GM21529 (cell line): ENCODE measurements at regions not wholly inside any gene's neighbourhood (a gene's known extent, or its start where the extent isn't known, plus 50 kb on each side); places are given as distances from the start of the nearest gene placed in this dataset.
"Not testable (repeated sequence)": the region's sequence is repeated elsewhere in the genome, so short reads cannot be mapped to it uniquely, and the experiment has no call there.

Source experiments
- ATAC-seq: cut with Tn5 transposase; IDR thresholded peaks from one replicate; pipeline ENCODE4 v1.9.1; 2021; ENCODE audit not compliant: unreplicated experiment

DNA sequence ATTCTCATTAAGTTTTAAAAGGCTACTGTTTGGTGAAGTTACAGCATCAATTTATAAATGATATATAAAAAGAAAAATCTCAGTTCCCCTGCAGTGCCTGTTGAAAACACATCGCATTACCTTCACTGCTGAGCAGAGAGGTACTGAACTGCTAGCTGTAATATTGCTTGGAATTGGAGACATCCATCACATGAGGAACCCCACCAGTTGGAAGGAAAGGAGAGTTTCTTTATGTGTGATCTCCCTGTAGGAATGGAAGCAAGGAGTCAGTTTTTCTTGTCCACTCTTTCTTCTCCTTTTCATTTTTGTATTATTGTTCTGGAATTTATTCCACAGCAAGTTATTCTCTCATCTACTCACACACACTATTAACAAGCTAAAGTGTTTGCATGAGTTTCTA is 1586.0 kb upstream of the PRR20A start:
- ATAC-seq: no peak

DNA sequence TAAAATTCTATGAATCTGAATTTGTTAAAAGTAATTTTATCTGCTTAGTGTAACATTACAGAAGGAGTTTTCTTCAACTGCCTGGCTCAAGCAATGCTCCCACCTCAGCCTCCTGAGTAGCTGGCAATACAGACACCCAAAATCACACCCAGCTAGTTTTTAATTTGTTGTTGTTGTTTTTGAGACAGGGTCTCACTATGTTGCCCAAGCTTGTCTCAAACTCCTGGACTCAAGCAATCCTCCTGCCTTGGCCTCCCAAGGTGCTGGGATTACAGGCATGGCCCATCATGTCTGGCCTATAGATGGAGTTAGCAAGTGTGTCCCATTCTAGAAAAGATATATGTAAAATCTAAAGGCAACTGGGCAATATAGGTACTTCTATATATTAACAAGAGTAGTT is 1580.4 kb upstream of the PRR20A start:
- no peak for ATAC-seq

DNA sequence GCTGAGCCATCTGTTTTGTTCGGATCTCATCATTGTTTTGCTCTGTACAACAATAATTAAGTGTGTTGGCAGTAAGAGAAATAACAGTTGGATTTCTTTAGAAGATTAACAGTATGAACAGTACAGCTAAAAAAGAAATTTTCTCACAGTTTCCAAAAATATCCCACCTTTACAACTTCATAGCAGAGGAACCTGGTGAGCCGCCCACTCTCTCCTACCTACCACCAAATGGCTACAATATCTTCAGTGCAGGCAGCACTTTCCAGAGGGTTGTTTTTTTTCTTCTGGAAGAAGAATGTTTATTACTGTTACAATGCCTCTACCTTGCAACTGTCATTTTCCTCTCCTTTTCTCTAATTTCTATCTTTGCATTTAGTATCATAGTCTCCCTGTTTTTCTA is 1577.5 kb upstream of the PRR20A start:
- no peak for ATAC-seq

DNA sequence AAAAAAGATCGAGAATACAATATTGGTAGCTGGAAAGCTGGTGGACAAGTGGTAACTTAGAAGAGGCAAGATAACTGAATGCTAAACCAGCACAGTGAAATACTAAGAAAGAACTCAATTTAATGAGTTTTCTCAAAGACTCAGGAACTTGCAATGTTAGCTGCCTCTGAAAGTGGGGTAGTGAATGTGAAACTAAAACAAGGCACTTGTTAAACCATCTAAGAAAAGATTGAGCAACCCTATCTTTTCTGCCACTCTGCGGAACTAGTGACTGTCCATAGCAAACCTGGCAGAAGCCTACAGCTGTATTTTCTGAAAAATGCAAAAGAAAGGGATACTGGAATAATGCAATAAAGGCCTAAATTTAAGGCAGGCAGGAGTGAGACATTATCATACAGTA is 1574.4 kb upstream of the PRR20A start:
- ATAC-seq: no peak

DNA sequence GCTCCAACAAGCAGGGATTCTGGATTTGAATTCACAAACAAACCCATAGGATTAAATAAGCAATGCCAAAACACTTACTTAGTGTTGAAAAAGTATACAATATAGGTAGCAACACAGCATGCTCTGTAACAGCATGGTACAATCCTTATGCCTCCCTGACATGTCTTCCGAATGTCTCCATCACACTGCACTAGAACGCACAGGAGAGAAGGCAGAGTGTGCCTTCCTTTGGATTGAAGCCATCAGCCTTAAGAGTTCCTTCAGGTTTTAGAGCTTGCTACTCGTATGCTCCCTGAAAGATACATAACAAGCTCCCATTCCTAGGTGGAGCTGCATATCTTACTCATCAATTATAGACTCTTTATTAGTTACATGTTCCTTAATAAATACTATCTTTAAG is 1573.9 kb upstream of the PRR20A start:
- ATAC-seq: no peak

DNA sequence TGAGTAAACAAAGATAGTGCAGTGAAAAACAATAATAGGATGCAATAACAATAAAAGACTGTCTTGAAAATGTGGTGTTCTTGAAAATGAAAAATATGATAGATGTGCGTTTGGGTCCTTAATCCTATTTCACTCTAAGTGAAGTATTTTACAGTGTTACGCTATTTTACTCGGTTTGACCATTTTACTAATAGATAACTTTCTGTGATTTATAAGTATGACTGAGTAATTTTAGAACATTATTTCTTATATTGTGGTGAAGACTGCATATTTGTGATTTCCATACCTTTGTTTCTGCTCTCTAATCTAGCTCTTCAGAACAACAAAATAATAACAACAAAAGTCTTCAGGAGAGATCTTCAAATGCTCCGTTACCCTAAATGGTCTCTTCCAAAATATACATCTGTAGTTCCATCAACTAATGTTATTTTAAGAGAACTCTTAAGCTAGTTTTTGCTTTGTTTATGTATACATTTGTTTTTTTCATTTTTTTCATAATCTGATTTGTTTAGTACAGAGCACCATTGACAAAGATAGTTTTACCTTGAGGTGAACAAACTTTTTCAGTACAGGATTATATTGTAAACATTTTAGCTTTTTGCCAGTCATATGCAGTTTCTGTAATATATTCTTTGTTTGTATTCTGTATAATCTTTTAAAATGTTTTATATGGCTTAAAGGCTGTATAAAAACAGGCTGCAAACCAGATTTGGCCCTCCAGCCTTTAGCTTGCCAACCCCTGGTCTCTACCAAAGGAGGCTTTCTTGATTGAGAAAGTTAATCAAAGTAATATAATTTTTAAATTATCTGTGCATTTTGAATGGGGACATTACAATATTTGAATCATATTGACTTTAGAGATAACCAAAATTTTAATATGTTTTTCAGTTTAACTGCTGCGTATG is 1572.7 kb upstream of the PRR20A start:
- no peak for ATAC-seq

DNA sequence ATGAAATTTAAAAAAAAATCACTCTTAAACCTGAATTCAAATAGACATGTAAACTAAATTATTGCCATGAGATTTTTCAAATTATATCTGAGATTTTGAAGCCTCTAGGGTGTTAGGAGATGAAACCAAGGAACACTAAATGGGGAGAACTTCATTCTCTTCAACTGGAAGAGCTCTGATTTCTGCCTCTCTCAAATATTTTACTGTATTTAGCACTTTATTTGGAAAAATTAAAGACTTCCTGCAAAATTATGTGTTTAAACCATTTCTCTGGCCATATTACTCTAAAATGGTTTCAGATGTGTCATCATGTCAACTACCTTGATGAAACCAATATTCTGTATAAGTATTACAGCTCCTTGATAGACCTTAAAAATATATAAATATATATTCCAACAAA is 1571.6 kb upstream of the PRR20A start:
- no peak for ATAC-seq

DNA sequence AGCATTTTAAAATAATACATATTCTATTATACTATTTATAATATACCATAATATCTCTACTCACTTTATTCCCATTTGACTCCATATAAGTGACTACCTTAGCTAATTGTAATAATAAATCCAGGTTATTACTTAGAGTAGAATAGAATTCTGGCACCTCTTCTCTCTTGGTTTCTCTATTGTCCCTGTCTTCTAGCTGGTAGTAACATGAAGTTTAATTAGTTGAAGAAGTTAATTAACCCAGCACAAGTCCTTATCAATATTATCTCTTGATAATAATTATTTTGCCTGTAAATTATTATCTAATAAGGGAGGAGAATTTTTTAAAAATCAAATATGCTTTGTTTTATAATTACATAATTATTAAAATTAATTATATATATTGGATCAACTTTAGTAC is 1571.2 kb upstream of the PRR20A start:
- ATAC-seq: no peak

DNA sequence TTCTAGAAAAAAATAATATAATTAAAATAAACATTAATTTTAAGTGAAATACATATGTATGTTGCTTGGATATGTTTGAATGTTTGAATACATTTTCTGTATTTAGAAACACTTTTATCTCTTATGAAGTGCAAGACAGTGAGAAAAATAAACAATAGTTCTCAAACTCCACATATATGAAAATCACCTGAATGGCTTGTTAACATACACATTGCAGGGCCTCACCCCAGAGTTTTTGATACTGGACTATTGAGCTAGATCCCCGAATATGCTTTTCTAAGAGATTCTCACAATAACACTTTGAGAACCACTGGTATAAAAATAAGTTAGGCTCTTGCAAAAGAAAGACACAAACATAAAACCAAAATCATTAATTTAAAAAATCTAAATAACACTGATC is 1570.3 kb upstream of the PRR20A start:
- no peak for ATAC-seq

DNA sequence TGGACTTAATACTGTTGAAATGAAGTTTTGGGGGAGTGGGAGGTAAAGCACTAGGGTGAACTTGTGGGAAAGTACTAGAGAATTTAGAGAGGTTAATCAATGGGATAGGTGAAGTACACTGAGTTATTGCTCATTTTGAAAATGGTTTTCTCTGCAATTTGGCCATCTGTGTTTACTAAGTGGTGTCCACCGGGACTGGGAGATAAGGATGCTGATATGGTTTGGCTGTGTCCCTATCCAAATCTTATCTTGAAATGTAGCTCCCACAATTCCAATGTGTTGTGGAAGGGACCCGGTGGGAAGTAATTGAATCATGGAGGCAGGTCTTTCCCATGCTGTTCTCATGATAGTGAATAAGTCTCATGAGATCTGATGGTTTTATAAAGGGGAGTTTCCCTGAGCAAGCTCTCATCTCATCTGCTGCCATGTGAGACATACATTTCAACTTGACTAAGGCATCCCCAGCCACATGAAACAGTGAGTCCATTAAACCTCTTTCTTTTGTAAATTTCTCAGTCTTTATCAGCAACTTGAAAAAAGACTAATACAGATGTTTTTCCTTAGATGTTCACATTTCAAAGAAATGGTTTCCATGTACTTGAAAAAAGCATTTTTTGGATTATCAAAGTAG is 1569.4 kb upstream of the PRR20A start:
- no peak for ATAC-seq

DNA sequence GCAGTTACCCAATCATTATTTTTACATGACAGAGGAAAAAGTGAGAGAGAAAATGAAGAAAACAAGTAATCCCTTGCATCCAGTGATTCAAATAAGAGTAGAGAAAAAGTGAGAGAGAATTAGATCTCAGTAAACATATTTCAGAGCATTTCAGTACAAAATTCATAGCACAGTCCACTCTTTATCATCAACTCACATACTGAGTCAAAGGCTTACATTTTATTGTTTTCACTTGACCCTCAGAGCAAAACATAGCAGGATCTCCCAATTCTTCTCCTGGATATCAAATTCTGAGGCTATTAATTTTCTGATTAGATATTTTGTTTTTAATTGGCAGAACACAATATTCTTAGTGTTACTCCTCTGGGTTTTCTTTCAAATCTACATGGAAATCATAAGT is 1568.3 kb upstream of the PRR20A start:
- no peak for ATAC-seq

DNA sequence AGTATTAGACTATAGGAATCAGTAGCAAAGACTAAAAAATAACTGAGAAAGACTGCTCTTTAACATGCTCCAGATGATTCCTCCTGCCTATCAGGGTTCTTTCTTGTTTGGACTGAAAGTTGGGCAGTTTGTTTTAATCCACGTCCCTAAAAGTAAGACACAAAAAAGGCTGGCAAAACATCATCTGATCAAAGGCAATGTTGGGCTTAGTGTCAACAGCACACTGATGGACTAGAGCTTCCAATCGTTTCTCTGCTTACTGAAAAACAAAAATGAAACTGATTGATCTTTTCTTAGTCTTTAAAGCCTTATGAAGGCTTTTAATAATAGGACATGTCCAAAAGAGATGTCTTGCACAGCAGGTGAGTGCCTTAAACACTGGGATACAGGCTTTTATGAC is 1567.9 kb upstream of the PRR20A start:
- ATAC-seq: no peak

DNA sequence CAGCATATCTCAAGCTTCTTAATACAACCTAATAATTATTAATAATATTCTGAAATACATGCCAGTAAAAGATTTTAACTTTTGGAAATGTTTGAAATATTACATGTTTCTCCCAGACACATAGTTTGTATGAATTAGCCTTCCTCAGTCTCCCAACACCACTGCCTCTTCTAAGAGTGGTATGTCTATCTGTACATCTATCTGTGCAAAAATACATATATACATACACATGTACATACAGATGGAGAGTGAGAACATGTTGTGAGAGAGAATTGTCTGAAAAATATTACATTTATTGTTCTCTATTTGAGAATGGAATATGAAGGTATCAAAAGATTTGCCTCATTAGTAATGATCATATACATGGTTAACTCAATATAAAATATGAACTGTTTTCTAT is 1567.2 kb upstream of the PRR20A start:
- no peak for ATAC-seq

DNA sequence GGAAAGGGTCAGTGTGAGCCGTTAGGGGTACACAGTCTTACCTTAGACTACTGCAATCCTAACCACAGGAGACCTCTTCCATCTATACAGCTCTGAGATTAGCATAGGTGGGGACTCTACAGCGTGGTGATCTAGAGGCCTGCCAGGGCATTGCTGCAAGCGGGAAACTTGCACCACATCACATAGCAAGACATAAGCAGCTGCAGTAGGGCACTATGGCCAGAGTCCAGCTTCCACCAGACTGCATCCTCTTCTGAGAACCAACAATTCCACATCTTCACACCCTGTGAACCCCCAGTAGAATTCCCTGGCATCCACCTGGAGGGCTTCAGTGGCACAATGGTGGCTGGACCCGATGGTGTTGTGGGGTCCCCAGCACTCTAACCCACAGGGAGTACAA is 1564.3 kb upstream of the PRR20A start:
- ATAC-seq: no peak

DNA sequence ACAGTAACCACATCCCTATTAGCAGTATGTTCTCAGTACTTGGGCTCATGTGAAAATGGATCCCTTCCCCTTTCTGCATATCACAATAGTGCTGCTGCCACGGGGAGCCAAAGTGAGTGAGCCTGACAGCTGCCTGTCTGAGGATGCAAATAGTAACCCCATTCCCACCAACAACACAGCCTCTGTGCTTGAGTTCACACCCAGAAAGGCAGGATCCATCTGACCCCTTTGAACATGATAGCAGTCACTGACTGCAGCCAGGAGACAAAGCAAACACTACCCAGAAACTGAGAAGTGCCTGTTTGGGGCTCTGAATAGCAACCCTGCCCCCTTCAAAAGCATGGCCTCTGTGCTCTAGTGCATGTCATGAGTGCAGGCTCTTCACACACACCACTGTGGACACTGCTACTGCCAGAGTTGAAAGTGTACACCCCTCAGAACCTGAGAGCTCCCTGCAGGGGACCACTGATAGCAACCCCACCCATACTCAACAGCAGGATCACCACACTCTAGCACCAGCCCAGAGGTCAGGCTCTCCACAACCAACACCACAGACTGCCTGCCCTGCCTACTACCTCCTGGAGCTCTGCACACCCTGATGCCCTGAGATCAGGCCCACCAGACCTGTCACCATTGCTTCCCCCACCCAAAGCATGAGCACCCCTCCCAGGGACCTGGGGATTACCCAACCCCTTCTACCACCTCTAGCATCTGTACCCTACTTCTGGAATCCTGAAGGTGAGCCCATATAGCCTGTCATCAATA is 1563.5 kb upstream of the PRR20A start:
- no peak for ATAC-seq

DNA sequence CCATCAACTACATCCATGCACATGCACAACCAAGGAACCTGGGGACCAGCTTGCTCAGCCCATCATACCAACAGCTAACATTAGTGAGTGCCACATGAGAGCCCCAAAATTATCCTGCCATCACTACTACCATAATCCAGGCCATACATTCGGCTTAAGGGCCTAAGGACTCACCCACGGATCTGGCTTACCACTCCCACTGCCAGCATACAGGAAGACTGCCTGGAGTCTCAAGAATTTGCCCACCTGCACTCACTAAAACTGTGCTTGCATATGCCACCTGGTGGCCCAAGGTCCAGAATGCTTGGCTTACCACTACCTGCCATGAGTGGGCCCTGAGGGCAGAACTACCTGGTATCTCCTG is 1562.9 kb upstream of the PRR20A start:
- no peak for ATAC-seq

DNA sequence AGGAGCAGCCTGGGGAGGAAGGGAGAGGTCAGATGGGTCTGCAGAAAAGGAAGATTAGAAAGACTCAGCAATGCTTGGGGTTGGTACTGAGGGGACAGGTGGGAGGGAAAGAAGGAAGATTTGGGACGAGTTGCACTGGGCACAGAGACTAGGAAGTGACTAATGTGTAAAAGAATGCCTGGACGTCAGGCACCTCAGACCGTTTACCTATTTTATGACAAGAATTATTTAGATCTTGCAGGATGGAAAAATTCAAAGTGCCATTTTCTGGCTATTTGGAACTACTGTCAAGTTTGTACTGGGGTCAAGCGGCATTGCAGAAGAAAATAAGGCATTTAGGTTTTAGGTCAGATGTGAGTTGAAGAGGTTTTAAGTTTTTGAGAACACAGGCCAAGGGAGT is 1558.4 kb upstream of the PRR20A start:
- ATAC-seq: not testable (repeated sequence)

DNA sequence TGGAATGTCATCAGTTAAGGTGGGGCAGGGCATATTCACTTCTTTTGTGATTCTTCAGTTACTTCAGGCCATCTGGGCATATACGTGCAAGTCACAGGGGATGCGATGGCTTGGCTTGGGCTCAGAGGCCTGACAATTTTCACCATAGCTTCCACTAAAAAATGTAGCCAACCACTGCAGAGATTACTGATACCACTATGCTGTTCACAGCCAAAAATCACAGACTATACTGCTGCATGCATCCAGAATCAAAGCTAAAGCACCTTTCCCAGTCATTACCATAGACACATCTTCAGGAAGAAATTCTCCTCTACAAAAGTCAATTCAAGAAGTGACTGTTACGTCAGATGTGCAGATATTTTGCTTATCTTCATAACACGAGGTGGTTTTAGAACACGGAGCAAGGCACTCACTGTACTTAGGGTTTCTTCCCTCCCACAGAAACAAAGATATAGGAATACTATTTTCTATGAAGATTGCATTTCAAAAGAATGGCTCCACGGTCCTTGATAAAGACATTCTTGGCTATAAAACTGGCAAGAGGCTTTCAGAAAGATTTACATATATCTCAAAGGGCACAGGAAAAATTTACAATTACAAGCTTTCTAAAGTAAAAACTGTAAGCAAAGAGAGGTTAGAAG is 1556.6 kb upstream of the PRR20A start:
- no peak for ATAC-seq

DNA sequence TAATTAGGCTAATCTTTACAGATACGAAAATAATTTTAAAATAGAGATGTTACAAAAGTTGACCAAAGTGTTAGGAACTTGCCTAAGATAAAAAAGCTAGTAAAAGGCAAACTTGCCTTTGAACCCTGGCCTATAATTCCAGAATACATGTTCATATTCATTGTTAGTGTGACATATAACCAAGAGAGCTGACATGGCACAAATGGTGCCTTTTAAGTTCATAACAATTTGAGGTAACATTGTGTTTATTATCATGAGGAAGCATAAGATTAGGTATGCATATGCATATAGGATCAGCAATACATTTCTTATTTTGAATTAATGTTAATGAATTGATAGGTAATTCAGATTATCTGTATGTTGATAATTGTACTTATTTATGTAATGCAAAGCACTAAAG is 1537.9 kb upstream of the PRR20A start:
- ATAC-seq: no peak

DNA sequence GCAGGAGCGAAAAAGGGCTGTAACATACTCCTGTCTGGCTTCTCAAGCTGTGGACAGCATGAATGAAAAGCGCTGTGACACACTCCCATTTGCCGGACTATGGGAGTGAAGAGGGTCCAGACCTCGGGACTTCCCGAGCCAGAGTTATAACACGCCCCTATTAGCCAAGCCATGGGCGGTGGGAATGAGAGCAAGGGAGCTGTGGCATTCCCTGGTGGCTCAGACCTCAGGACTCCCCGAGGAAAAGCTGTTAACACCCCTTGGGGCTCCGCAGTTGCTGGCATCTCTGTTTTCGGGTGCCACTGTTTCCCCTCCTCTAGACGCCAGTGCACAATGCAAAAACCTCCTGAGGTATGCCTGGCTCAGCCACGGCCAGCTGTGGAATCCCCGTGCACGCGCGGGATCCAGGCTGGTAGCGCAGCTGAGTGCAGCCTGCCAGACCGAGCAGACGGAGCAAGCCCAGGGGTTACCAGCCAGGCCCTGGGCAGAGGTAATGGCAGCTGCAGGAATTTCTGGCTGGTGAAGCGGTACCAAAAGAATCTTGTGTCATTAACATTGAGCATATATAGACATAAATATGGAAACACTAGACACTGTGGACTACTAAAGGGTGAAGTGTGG is 1534.6 kb upstream of the PRR20A start:
- ATAC-seq: no peak
